Brain microvascular endothelial cell (primary cell): ENCODE measurements at regions not wholly inside any gene's neighbourhood (a gene's known extent, or its start where the extent isn't known, plus 50 kb on each side); places are given as distances from the start of the nearest gene placed in this dataset.

Source experiments
- DNase-seq: peaks from one replicate; pipeline ENCODE4 v3.0.0-alpha.2; 2020
- H3K27ac ChIP-seq: fragments of 250-450 bp; sonication (Bioruptor Pico); 2 replicates; pipeline ENCODE4 v1.5.1; 2020; ENCODE audit warnings: mild to moderate bottlenecking, moderate library complexity
- H3K27me3 ChIP-seq: fragments of 250-450 bp; sonication (Bioruptor Pico); replicated peaks from 2 replicates; pipeline ENCODE4 v1.5.1; 2020; ENCODE audit warnings: mild to moderate bottlenecking
- H3K36me3 ChIP-seq: fragments of 250-450 bp; sonication (Bioruptor Pico); replicated peaks from 2 replicates; pipeline ENCODE4 v1.5.1; 2020; ENCODE audit warnings: mild to moderate bottlenecking
- H3K4me3 ChIP-seq: 2 replicates; pipeline ENCODE4 v1.5.1; 2011; ENCODE audit warnings: low read depth, mild to moderate bottlenecking, control low read depth, low read length, moderate library complexity
- CTCF ChIP-seq: IDR thresholded peaks from 2 replicates; pipeline ENCODE4 v1.5.1; 2011; ENCODE audit warnings: low read depth, mild to moderate bottlenecking, moderate library complexity, low read length, control low read depth, inconsistent platforms; ENCODE audit errors: missing control alignments
- in situ Hi-C: cut with HindIII; loops from 2 replicates; pipeline ENCODE4 v1.10.0; 2017; ENCODE audit warnings: low sequenced_read_pairs, low pct_ligation_motif_present

DNA sequence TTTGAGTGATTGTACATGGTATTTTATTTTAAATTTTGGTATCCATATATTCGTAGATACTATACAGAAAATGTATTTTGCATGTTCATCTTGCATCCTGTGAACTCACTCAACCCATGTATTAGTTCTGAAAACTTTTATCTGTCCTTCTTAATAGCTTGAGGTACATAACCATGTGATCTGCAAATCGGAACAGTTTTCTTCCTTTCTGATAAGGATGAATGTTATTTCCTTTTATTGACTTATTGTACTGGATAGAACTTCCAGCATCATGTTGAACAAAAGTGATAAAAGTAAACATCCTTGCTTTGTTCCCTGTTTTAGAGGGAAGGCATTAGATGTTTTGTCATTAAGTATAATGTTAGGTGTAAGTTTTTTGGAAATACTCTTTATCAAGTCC, 554.7 kb downstream of the GALR1 start:
- no peak for TF ChIP-seq CTCF
- in situ Hi-C loops: no loop called here
- Histone ChIP-seq H3K4me3 (no peak overlapping the region), H3K27ac (no peak overlapping the region), H3K27me3 (no peaks in the 10 kb centered on the region), H3K36me3 (no peaks in the 10 kb centered on the region)
- DNase-seq: no peak

GRCh38 chr18:77807650-77808049, 558.0 kb downstream of the GALR1 start:
- no peak overlapping the region for H3K27ac ChIP-seq
- no peak for TF ChIP-seq CTCF
- H3K36me3 ChIP-seq: no peaks in the 10 kb centered on the region
- in situ Hi-C loops: no loop called here
- H3K4me3 ChIP-seq: no peak overlapping the region
- DNase-seq: no peak
- H3K27me3 ChIP-seq: no peaks in the 10 kb centered on the region

DNA sequence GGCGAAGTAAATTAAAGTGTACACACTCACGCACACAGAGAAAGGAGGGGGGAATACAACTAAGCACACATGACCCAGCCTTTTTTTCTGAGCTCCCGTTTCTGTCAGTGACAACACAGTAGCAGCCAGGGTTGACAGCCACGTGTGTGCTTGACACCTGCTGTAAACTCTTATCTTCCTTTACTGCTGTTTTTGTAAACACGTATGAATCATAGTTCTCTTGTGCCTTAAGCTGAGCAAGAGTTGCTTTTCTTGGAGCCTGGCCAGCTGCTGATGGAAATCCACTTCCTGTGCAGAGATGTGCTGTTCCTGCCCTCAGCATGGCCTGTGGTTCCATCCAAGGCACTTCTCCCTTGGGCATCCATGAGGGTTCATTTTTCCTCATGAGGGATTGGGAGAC, 561.9 kb downstream of the GALR1 start:
- in situ Hi-C loops: no loop called here
- peak; percentile 2 for DNase-seq
- Histone ChIP-seq H3K36me3 (no peaks in the 10 kb centered on the region), H3K27me3 (no peaks in the 10 kb centered on the region), H3K27ac (no peak overlapping the region), H3K4me3 (no peak overlapping the region)
- TF ChIP-seq CTCF: no peak

- no peak for TF ChIP-seq CTCF
- Histone ChIP-seq H3K27me3 (no peaks in the 10 kb centered on the region), H3K4me3 (no peak overlapping the region), H3K27ac (no peak overlapping the region), H3K36me3 (no peaks in the 10 kb centered on the region)
- no peak for DNase-seq
- in situ Hi-C loops: no loop called here
These were observed 566.2 kb downstream of the GALR1 start for GRCh38 chr18:77815666-77816338.

- H3K4me3 ChIP-seq: no peak overlapping the region
- in situ Hi-C loops: no loop called here
- no peak for DNase-seq
- no peak overlapping the region for H3K27ac ChIP-seq
- TF ChIP-seq CTCF: no peak
- H3K27me3 ChIP-seq: no peaks in the 10 kb centered on the region
- no peaks in the 10 kb centered on the region for H3K36me3 ChIP-seq
These were observed 568.7 kb downstream of the GALR1 start for GRCh38 chr18:77818328-77818727.

GRCh38 chr18:77820472-77820871, 570.8 kb downstream of the GALR1 start:
- in situ Hi-C loops: no loop called here
- Histone ChIP-seq H3K4me3 (no peak overlapping the region), H3K27ac (no peak overlapping the region), H3K27me3 (no peaks in the 10 kb centered on the region), H3K36me3 (no peaks in the 10 kb centered on the region)
- no peak for TF ChIP-seq CTCF
- DNase-seq: no peak
